Mesenchymal stem cell (in vitro differentiated cells and primary cell): ENCODE measurements at regions not wholly inside any gene's neighbourhood (a gene's known extent, or its start where the extent isn't known, plus 50 kb on each side); places are given as distances from the start of the nearest gene placed in this dataset.

ENCODE experiments used
- DNase-seq: peaks from one replicate; pipeline ENCODE4 v3.0.0-alpha.2; 2013
- H2AFZ ChIP-seq: one replicate; pipeline ENCODE4 v1.6.1; 2013; ENCODE audit warnings: low read depth, mild to moderate bottlenecking, control low read depth, inconsistent platforms, low read length, moderate library complexity
- H2AK5ac ChIP-seq: 2 replicates; pipeline ENCODE4 v1.6.1; 2013; ENCODE audit warnings: low read length, moderate library complexity, mild to moderate bottlenecking, inconsistent platforms; ENCODE audit not compliant: severe bottlenecking
- H2BK120ac ChIP-seq: one replicate; pipeline ENCODE4 v1.6.1; 2013; ENCODE audit warnings: low read depth, mild to moderate bottlenecking, inconsistent platforms, low read length, moderate library complexity
- H2BK12ac ChIP-seq, 2 experiments: one replicate each; pipeline ENCODE4 v1.6.1; 2013; ENCODE audit warnings: inconsistent platforms in 2 of 2, low read length in 2 of 2, mild to moderate bottlenecking in 2 of 2, moderate library complexity in 2 of 2, control low read depth in 1 of 2
- H2BK15ac ChIP-seq: one replicate; pipeline ENCODE4 v1.6.1; 2013; ENCODE audit warnings: mild to moderate bottlenecking, low read depth, inconsistent platforms; ENCODE audit not compliant: poor library complexity, severe bottlenecking
- H2BK5ac ChIP-seq: 2 replicates; pipeline ENCODE4 v1.6.1; 2013; ENCODE audit warnings: low read depth, mild to moderate bottlenecking, low read length, control low read depth, inconsistent platforms; ENCODE audit not compliant: poor library complexity, severe bottlenecking
- H3K14ac ChIP-seq, 2 experiments: one replicate each; pipeline ENCODE4 v1.6.1; 2013; ENCODE audit warnings: inconsistent platforms in 2 of 2, low read length in 2 of 2, control low read depth in 1 of 2, mild to moderate bottlenecking in 1 of 2, moderate library complexity in 1 of 2
- H3K18ac ChIP-seq, 2 experiments: one replicate each; pipeline ENCODE4 v1.6.1; 2013; ENCODE audit warnings: inconsistent platforms in 2 of 2, low read length in 2 of 2, control low read depth in 1 of 2, low read depth in 1 of 2, mild to moderate bottlenecking in 1 of 2
- H3K23ac ChIP-seq, 2 experiments: one replicate each; pipeline ENCODE4 v1.6.1; 2013; ENCODE audit warnings: inconsistent platforms in 2 of 2, low read length in 2 of 2, mild to moderate bottlenecking in 2 of 2, moderate library complexity in 2 of 2, control low read depth in 1 of 2
- H3K27ac ChIP-seq: 2 replicates; pipeline ENCODE4 v1.5.1; 2013; ENCODE audit warnings: mild to moderate bottlenecking, moderate library complexity, low read length, control low read depth, inconsistent platforms; ENCODE audit not compliant: poor library complexity, severe bottlenecking
- H3K27me3 ChIP-seq, 2 experiments: 2 replicates each; pipeline versions ENCODE4 v1.6.1 to v1.7.0; 2013; ENCODE audit warnings: low read length in 2 of 2, mild to moderate bottlenecking in 2 of 2, moderate library complexity in 2 of 2, control low read depth in 1 of 2, inconsistent platforms in 1 of 2; ENCODE audit not compliant: control insufficient read depth in 1 of 2, insufficient read depth in 1 of 2
- H3K36me3 ChIP-seq, 2 experiments: 2 replicates each; pipeline versions ENCODE4 v1.6.1 to v1.7.0; 2013; ENCODE audit warnings: low read length in 2 of 2, control low read depth in 1 of 2, inconsistent platforms in 1 of 2, low read depth in 1 of 2, mild to moderate bottlenecking in 1 of 2; ENCODE audit not compliant: insufficient read depth in 2 of 2, control insufficient read depth in 1 of 2
- H3K4ac ChIP-seq, 2 experiments: one replicate each; pipeline ENCODE4 v1.6.1; 2013; ENCODE audit warnings: inconsistent platforms in 2 of 2, low read length in 2 of 2, mild to moderate bottlenecking in 2 of 2, moderate library complexity in 2 of 2, control low read depth in 1 of 2, low read depth in 1 of 2
- H3K4me1 ChIP-seq: 2 replicates; pipeline ENCODE4 v1.6.1; 2013; ENCODE audit warnings: low read depth, low read length, control low read depth; ENCODE audit not compliant: control insufficient read depth, insufficient read depth
- H3K4me2 ChIP-seq: 2 replicates; pipeline ENCODE4 v1.6.1; 2013; ENCODE audit warnings: low read length, mild to moderate bottlenecking, inconsistent platforms; ENCODE audit not compliant: poor library complexity, severe bottlenecking
- H3K4me3 ChIP-seq, 2 experiments: 2 replicates each; pipeline versions ENCODE4 v1.5.1 to v1.7.0; 2013; ENCODE audit warnings: low read length in 2 of 2, mild to moderate bottlenecking in 2 of 2, control low read depth in 1 of 2, low read depth in 1 of 2; ENCODE audit not compliant: insufficient read depth in 1 of 2
- H3K79me1 ChIP-seq: replicated peaks from 2 replicates; pipeline ENCODE4 v1.6.1; 2013; ENCODE audit warnings: mild to moderate bottlenecking, control low read depth, low read length, inconsistent platforms; ENCODE audit not compliant: poor library complexity, severe bottlenecking
- H3K9ac ChIP-seq: 2 replicates; pipeline ENCODE4 v1.7.0; 2013; ENCODE audit warnings: mild to moderate bottlenecking, low read length, moderate library complexity
- H3K9me3 ChIP-seq: 2 replicates; pipeline ENCODE4 v1.7.0; 2013; ENCODE audit warnings: mild to moderate bottlenecking, low read length; ENCODE audit not compliant: control insufficient read depth
- H4K8ac ChIP-seq: one replicate; pipeline ENCODE4 v1.6.1; 2013; ENCODE audit warnings: inconsistent platforms, mild to moderate bottlenecking, low read length, moderate library complexity
- H4K91ac ChIP-seq: one replicate; pipeline ENCODE4 v1.6.1; 2013; ENCODE audit warnings: mild to moderate bottlenecking, low read length, inconsistent platforms
- whole genome bisulfite sequencing: methylation state at CpG from one replicate; pipeline ENCODE4 v1.1.7; 2013; ENCODE audit warnings: mixed read lengths; 5-methylcytosine and 5-hydroxymethylcytosine counted together

DNA sequence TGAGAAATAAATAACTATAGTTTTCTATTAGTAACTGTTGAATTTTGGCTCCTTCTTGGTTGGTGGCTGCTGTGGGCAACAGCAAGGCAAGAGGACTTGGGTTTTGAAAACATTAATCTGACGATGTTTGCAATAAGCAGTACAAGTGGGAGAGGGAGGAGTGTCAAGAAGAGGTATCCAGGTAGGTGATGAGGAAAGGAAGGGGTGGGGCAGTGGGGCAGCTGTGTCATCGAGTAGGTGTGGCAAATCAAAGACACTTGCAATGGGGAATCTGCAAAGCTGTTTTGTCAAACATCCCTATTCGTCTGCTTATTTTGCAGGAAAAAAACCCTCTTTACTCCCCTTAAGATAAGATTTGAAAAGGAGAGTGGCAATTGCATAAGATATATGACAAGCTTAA lies 171.9 kb upstream of the MAP3K7 start:
- Histone ChIP-seq H3K9ac (no peak overlapping the region), H2BK120ac (no peak overlapping the region), H3K9me3 (no peaks in the 10 kb centered on the region), H4K91ac (no peak overlapping the region), H3K27ac (no peak overlapping the region), H3K4ac (no peak overlapping the region), H3K79me1 (no peaks in the 10 kb centered on the region), H3K4me2 (no peak overlapping the region), H3K36me3 (no peaks in the 10 kb centered on the region), H3K27me3 (no peaks in the 10 kb centered on the region), H2AK5ac (no peak overlapping the region), H2BK12ac (no peak overlapping the region), H3K4me3 (no peak overlapping the region), H2BK15ac (no peak overlapping the region), H2BK5ac (no peak overlapping the region), H3K18ac (no peak overlapping the region), H4K8ac (no peak overlapping the region), H3K23ac (no peak overlapping the region), H3K14ac (no peak overlapping the region), H2AFZ (no peak overlapping the region), H3K4me1 (no peaks in the 10 kb centered on the region)
- 77% methylated on average over 1 of the region's 3 CpGs for WGBS
- DNase-seq: no peak

DNA sequence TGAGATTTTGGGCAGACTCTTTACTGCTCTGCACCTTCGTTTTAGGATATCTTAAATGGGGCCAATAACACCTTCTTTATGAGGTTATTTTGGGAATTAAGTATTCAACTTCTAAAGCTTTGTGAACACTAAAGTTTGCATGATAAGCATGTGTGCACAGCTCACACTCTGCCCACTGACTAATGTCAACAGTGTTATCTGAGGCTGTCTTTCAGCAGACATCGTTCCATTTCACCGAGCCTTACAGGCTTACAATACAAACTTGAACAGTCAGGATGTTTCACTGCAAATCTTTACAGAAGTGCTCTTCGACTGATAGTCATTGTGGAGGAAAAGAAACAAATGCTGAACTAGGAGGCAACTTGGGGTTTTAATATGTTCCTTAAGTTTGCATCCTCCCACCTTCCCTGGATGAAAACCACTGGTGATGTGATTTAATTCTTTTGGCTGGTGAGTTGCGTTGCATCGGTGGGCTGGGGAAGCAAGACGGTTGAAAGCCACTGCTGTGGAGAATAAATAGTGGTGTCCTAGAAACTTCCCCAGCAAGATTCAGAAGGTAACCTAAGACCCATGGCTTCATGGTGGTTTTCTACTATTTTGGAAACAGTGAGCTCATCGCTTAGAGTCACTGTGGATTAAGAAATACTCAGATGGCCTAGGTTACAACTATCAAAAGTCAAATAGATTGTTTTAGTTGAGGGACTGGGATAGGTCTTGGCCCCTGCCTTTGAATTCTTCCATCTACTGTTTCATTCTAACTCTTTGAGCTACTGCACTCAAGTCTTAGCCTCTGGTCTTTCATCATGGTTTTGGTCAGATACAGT lies 167.2 kb upstream of the MAP3K7 start:
- Histone ChIP-seq H3K79me1 (no peaks in the 10 kb centered on the region), H3K9me3 (no peaks in the 10 kb centered on the region), H3K4ac (no peak overlapping the region), H3K27me3 (no peaks in the 10 kb centered on the region), H3K14ac (no peak overlapping the region), H3K36me3 (no peaks in the 10 kb centered on the region), H2BK5ac (no peak overlapping the region), H4K91ac (no peak overlapping the region), H3K4me3 (no peak overlapping the region), H2AK5ac (no peak overlapping the region), H3K4me1 (no peaks in the 10 kb centered on the region), H3K4me2 (no peak overlapping the region), H4K8ac (no peak overlapping the region), H3K23ac (no peak overlapping the region), H2BK120ac (no peak overlapping the region), H3K9ac (no peak overlapping the region), H2BK12ac (no peak overlapping the region), H3K27ac (no peak overlapping the region), H3K18ac (no peak overlapping the region), H2AFZ (no peak overlapping the region), H2BK15ac (no peak overlapping the region)
- WGBS: 83% methylated on average over 6 of the region's 8 CpGs
- DNase-seq: no peak

DNA sequence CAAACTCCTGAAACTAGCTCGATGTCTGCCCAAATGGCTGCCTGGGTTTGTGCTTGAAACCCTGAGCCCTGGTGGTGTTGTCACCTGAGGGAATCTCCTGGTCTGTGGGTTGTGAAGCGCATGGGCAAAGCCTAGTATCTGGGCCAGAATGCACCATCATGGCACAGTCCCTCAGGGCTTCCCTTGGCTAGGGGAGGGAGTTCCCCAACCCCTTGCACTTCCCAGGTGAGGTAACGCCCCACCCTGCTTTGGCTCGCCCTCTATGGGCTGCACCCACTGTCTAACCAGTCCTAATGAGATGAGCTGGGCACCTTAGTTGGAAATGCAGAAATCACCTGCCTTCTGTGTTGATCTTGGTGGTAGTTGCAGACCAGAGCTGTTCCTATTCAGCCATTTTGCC lies 152.9 kb upstream of the MAP3K7 start:
- H3K4me3 ChIP-seq: no peak overlapping the region
- H3K27me3 ChIP-seq: no peaks in the 10 kb centered on the region
- no peaks in the 10 kb centered on the region for H3K36me3 ChIP-seq
- no peaks in the 10 kb centered on the region for H3K9me3 ChIP-seq
- H4K91ac ChIP-seq: no peak overlapping the region
- 62% methylated on average over 4 of the region's 4 CpGs for WGBS
- H3K4me1 ChIP-seq: no peaks in the 10 kb centered on the region
- no peak overlapping the region for H4K8ac ChIP-seq
- no peak for DNase-seq
- no peak overlapping the region for H2AK5ac ChIP-seq
- H3K23ac ChIP-seq: no peak overlapping the region
- no peak overlapping the region for H3K4me2 ChIP-seq
- no peak overlapping the region for H2BK12ac ChIP-seq
- H3K79me1 ChIP-seq: no peaks in the 10 kb centered on the region
- no peak overlapping the region for H3K14ac ChIP-seq
- no peak overlapping the region for H3K4ac ChIP-seq
- no peak overlapping the region for H2BK5ac ChIP-seq
- no peak overlapping the region for H3K27ac ChIP-seq
- no peak overlapping the region for H2BK120ac ChIP-seq
- no peak overlapping the region for H3K9ac ChIP-seq
- no peak overlapping the region for H3K18ac ChIP-seq
- H2BK15ac ChIP-seq: no peak overlapping the region
- no peak overlapping the region for H2AFZ ChIP-seq

DNA sequence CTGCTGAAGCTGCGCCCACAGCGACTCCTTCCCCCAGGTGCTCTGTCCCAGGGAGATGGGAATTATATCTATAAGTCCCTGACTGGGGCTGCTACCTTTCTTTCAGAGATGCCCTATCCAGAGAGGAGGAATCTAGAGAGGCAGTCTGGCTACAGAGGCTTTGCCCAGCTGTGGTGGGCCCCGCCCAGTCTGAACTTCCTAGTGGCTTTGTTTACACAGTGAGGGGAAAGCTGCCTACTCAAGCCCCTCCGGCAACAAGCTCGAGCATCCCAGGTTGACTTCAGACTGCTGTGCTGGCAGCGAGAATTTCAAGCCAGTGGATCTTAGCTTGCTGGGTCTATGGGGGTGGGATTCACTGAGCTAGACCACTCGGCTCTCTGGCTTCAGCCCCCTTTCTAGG lies 152.5 kb upstream of the MAP3K7 start:
- Histone ChIP-seq H4K91ac (no peak overlapping the region), H3K4me3 (no peak overlapping the region), H3K23ac (no peak overlapping the region), H2AFZ (no peak overlapping the region), H3K9ac (no peak overlapping the region), H3K9me3 (no peaks in the 10 kb centered on the region), H3K4ac (no peak overlapping the region), H3K4me2 (no peak overlapping the region), H2BK5ac (no peak overlapping the region), H3K79me1 (no peaks in the 10 kb centered on the region), H3K27ac (no peak overlapping the region), H4K8ac (no peak overlapping the region), H2BK15ac (no peak overlapping the region), H3K27me3 (no peaks in the 10 kb centered on the region), H2BK12ac (no peak overlapping the region), H2BK120ac (no peak overlapping the region), H3K14ac (no peak overlapping the region), H3K4me1 (no peaks in the 10 kb centered on the region), H3K36me3 (no peaks in the 10 kb centered on the region), H3K18ac (no peak overlapping the region), H2AK5ac (no peak overlapping the region)
- WGBS: 65% methylated on average over 7 of the region's 7 CpGs
- no peak for DNase-seq
